GM23338 (cell line): ENCODE measurements at regions not wholly inside any gene's neighbourhood (a gene's known extent, or its start where the extent isn't known, plus 50 kb on each side); places are given as distances from the start of the nearest gene placed in this dataset.

Source experiments
- ATAC-seq: fragments of 200-7000 bp; cut with Tn5 transposase; 3 replicates; pipeline ENCODE4 v1.9.1; 2020
- DNase-seq: peaks from one replicate; pipeline ENCODE4 v3.0.0-alpha.2; 2015; ENCODE audit warnings: low spot score
- H2AFZ ChIP-seq: fragments of 200-600 bp; sonication (generic); 2 replicates; pipeline ENCODE4 v1.8.0; 2016; ENCODE audit warnings: antibody characterized with exemption, mild to moderate bottlenecking, moderate library complexity
- H3F3A ChIP-seq: fragments of 200-600 bp; sonication (generic); replicated peaks from 2 replicates; pipeline ENCODE4 v1.8.0; 2017; ENCODE audit warnings: antibody characterized with exemption, mixed run types, low read depth
- H3K27ac ChIP-seq: fragments of 200-600 bp; sonication (generic); 2 replicates; pipeline ENCODE4 v1.6.1; 2016; ENCODE audit warnings: low read depth
- H3K27me3 ChIP-seq: fragments of 200-600 bp; sonication (generic); 2 replicates; pipeline ENCODE4 v1.8.0; 2016; ENCODE audit warnings: mild to moderate bottlenecking, mixed run types, moderate library complexity; ENCODE audit not compliant: insufficient read depth
- H3K36me3 ChIP-seq: fragments of 200-600 bp; sonication (generic); 2 replicates; pipeline ENCODE4 v1.8.0; 2016; ENCODE audit warnings: mild to moderate bottlenecking; ENCODE audit not compliant: insufficient read depth
- H3K4me1 ChIP-seq: fragments of 200-600 bp; sonication (generic); 2 replicates; pipeline ENCODE4 v1.8.0; 2016; ENCODE audit warnings: mild to moderate bottlenecking, moderate library complexity; ENCODE audit not compliant: insufficient read depth
- H3K4me2 ChIP-seq: fragments of 200-600 bp; sonication (generic); 2 replicates; pipeline ENCODE4 v1.7.1; 2017; ENCODE audit warnings: mixed run types
- H3K4me3 ChIP-seq: fragments of 200-600 bp; sonication (generic); 2 replicates; pipeline ENCODE4 v1.6.1; 2016; ENCODE audit warnings: mixed run types
- H3K79me2 ChIP-seq: fragments of 200-600 bp; sonication (generic); replicated peaks from 2 replicates; pipeline ENCODE4 v1.8.0; 2017; ENCODE audit warnings: mild to moderate bottlenecking; ENCODE audit not compliant: insufficient read depth
- H3K9me2 ChIP-seq: fragments of 200-600 bp; sonication (generic); 2 replicates; pipeline ENCODE4 v1.8.0; 2017; ENCODE audit not compliant: insufficient read depth
- H4K20me1 ChIP-seq: fragments of 200-600 bp; sonication (generic); replicated peaks from 2 replicates; pipeline ENCODE4 v1.8.0; 2017; ENCODE audit warnings: mild to moderate bottlenecking; ENCODE audit not compliant: insufficient read depth
- H3K27ac Mint-ChIP-seq: 2 replicates; pipeline ENCODE4 v1.8.0; 2020; ENCODE audit warnings: inconsistent platforms, mild to moderate bottlenecking, moderate library complexity, mixed read lengths
- H3K27me3 Mint-ChIP-seq: 3 replicates; pipeline ENCODE4 v1.8.0; 2022; ENCODE audit warnings: low read depth, mild to moderate bottlenecking, moderate library complexity, mixed read lengths, inconsistent platforms; ENCODE audit not compliant: insufficient read depth, poor library complexity
- H3K36me3 Mint-ChIP-seq: 3 replicates; pipeline ENCODE4 v1.8.0; 2021; ENCODE audit warnings: low read depth, mild to moderate bottlenecking, inconsistent platforms, moderate library complexity, mixed read lengths
- H3K4me1 Mint-ChIP-seq: 3 replicates; pipeline ENCODE4 v1.8.0; 2020; ENCODE audit warnings: mild to moderate bottlenecking, inconsistent platforms, mixed read lengths
- H3K4me3 Mint-ChIP-seq: 3 replicates; pipeline ENCODE4 v1.8.0; 2021; ENCODE audit warnings: moderate library complexity, mild to moderate bottlenecking, inconsistent platforms, mixed read lengths
- H3K9me3 Mint-ChIP-seq: 3 replicates; pipeline ENCODE4 v1.8.0; 2020; ENCODE audit warnings: moderate library complexity, mild to moderate bottlenecking, inconsistent platforms, mixed read lengths
- CREB1 ChIP-seq: fragments of 250-450 bp; sonication (Bioruptor Pico); IDR thresholded peaks from 2 replicates; pipeline ENCODE4 v1.5.0; 2020; ENCODE audit warnings: low read depth, mild to moderate bottlenecking, moderate library complexity
- ETS1 ChIP-seq: IDR thresholded peaks from 2 replicates; pipeline ENCODE4 v1.6.1; 2016; ENCODE audit warnings: antibody characterized with exemption
- EZH2 ChIP-seq: fragments of 200-600 bp; sonication (generic); IDR thresholded peaks from one replicate; pipeline ENCODE4 v1.8.0; 2017; ENCODE audit warnings: antibody characterized with exemption, mild to moderate bottlenecking, low read depth; ENCODE audit not compliant: unreplicated experiment
- EZH2phosphoT487 ChIP-seq: fragments of 200-600 bp; sonication (generic); IDR thresholded peaks from one replicate; pipeline ENCODE4 v1.8.1; 2018; ENCODE audit warnings: antibody characterized with exemption; ENCODE audit not compliant: unreplicated experiment
- NANOG ChIP-seq: IDR thresholded peaks from 2 replicates; pipeline ENCODE4 v1.6.1; 2016; ENCODE audit warnings: antibody characterized with exemption, borderline replicate concordance
- POLR2AphosphoS5 ChIP-seq: IDR thresholded peaks from 2 replicates; pipeline ENCODE4 v1.6.1; 2016; ENCODE audit warnings: antibody characterized with exemption, low read depth
- REST ChIP-seq: IDR thresholded peaks from one replicate; pipeline ENCODE4 v1.6.1; 2018; ENCODE audit warnings: antibody characterized with exemption; ENCODE audit not compliant: unreplicated experiment
- TF ChIP-seq, protein P1 (sequence below), 2 experiments: fragments of 200-600 bp in 1 of 2; sonication (generic) in 1 of 2; conservative IDR thresholded peaks; 2 replicates each; pipeline versions ENCODE4 v1.5.1 to v1.6.1; 2016 to 2017; ENCODE audit warnings: antibody characterized with exemption in 2 of 2, low read depth in 2 of 2, mild to moderate bottlenecking in 2 of 2, moderate library complexity in 1 of 2

DNA sequence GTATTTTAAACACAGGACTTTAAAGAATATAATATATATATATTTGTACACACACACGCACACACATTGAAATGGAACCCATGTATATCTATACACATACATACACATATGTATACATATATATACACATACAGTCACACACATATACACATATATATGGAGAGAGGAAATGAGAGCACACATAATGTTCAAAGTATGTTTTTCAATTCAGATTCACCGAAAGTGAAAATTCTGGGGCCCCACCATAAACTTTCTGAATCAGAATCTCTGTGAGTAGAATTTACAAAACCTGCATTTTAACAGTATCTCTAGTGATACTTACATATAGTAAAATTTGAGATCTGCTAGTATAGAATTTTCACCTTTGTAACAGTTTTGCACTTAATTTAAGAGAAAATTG, 60.4 kb upstream of the OBI1 start (continued):
- TF ChIP-seq REST (no peak), ETS1 (no peak), CREB1 (CRISPR knock-in tag) (no peak), EZH2phosphoT487 (no peak), POLR2AphosphoS5 (no peak)
- TF ChIP-seq, protein P1, sequence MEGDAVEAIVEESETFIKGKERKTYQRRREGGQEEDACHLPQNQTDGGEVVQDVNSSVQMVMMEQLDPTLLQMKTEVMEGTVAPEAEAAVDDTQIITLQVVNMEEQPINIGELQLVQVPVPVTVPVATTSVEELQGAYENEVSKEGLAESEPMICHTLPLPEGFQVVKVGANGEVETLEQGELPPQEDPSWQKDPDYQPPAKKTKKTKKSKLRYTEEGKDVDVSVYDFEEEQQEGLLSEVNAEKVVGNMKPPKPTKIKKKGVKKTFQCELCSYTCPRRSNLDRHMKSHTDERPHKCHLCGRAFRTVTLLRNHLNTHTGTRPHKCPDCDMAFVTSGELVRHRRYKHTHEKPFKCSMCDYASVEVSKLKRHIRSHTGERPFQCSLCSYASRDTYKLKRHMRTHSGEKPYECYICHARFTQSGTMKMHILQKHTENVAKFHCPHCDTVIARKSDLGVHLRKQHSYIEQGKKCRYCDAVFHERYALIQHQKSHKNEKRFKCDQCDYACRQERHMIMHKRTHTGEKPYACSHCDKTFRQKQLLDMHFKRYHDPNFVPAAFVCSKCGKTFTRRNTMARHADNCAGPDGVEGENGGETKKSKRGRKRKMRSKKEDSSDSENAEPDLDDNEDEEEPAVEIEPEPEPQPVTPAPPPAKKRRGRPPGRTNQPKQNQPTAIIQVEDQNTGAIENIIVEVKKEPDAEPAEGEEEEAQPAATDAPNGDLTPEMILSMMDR (conservative IDR thresholded peaks at IDR 0.05; ENCODE audit: low read depth in 2 of 2), result no peak

DNA sequence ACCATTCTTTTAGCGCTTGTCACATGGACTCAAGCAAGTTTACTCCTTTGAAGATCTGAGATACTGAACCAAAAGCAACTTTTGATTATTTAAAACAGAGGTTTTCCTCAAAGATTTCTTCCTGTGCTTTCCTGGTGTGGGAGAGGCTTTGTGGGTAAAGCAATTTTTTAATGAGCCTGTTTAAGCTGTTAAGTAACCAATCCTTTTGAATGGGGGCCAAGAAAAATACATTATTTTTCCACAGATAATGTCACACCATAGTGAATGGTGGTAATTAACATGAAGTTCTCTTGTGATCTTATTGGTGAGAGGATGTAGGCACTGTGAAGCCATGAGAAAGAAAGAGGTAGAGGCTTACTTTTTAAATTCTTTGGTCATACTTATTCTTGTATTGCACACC, 55.8 kb upstream of the OBI1 start:
- no peaks in the 10 kb centered on the region for H3K9me2 ChIP-seq
- Mint-ChIP-seq H3K4me3 (no peak overlapping the region), H3K9me3 (no peaks in the 10 kb centered on the region), H3K36me3 (no peaks in the 10 kb centered on the region), H3K27ac (no peak overlapping the region), H3K4me1 (peaks cover 25% of the 10 kb centered on the region), H3K27me3 (no peaks in the 10 kb centered on the region)
- ATAC-seq, result no peak
- H3K79me2 ChIP-seq, result no peaks in the 10 kb centered on the region
- H3K36me3 ChIP-seq, result no peaks in the 10 kb centered on the region
- H2AFZ ChIP-seq, result no peak overlapping the region
- DNase-seq, result no peak
- H3K4me1 ChIP-seq, result peaks cover 23% of the 10 kb centered on the region
- TF ChIP-seq EZH2phosphoT487 (no peak), ETS1 (no peak), NANOG (no peak), EZH2 (no peak), CREB1 (CRISPR knock-in tag) (no peak), REST (no peak), POLR2AphosphoS5 (no peak)
- TF ChIP-seq, protein P1 (conservative IDR thresholded peaks at IDR 0.05; ENCODE audit: low read depth in 2 of 2), result no peak
- no peak overlapping the region for H3K4me2 ChIP-seq
- H3K27me3 ChIP-seq, result no peaks in the 10 kb centered on the region
- H3K27ac ChIP-seq, result no peak overlapping the region
- no peaks in the 10 kb centered on the region for H4K20me1 ChIP-seq
- H3K4me3 ChIP-seq, result no peak overlapping the region
- H3F3A ChIP-seq, result no peaks in the 10 kb centered on the region
